Ovary (tissue), 1 donor: ENCODE measurements at regions not wholly inside any gene's neighbourhood (a gene's known extent, or its start where the extent isn't known, plus 50 kb on each side); places are given as distances from the start of the nearest gene placed in this dataset.

ENCODE experiments used
- EP300 ChIP-seq: sonication (generic); formaldehyde crosslinking; IDR thresholded peaks from one replicate; pipeline ENCODE4 v1.6.1; 2017; ENCODE audit warnings: antibody characterized with exemption
- POLR2A ChIP-seq: fragments of 450-650 bp; IDR thresholded peaks from one replicate; pipeline ENCODE4 v1.6.1; 2017; ENCODE audit warnings: antibody characterized with exemption, mild to moderate bottlenecking, moderate library complexity

GRCh38 chrX:40261833-40262156 lies 164.0 kb upstream of the BCOR start:
- no peak for TF ChIP-seq POLR2A
- TF ChIP-seq EP300, result no peak
